ENCODE measurements at regions not wholly inside any gene's neighbourhood (a gene's known extent, or its start where the extent isn't known, plus 50 kb on each side); places are given as distances from the start of the nearest gene placed in this dataset.

DNA sequence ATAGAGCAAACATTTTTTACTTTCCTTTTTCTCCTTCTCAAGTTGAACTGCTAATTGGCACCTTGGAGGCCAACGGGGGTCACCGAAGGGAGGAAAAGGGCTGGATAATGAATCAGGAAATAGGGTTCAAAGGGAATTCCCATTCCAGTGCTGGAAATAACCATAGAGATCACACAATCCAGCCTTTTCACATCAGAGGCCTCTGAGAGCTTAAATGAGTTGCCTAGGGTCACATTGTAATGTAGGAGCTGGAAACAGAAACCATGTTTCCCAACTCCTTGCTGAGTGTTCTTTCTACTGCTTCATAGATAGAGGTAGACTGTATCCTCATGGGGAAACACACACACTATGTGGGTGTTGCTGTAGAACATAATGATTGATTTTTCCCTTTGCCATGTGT, 60.6 kb upstream of the DDHD1 start:
- intact Hi-C loops (cut with micrococcal nuclease) = no loop called here
- Mint-ChIP-seq H3K4me3 (no peak overlapping the region), H3K9me3 (peaks cover 3 to 11% (median 9%) of the 10 kb centered on the region in 7 donors), H3K27me3 (ENCODE audit: low read depth in 3 of 3) (peaks cover 0 to 2% (median 0%) of the 10 kb centered on the region in 3 donors), H3K4me1 (peaks cover 11% of the 10 kb centered on the region), H3K27ac (no peak overlapping the region), H3K36me3 (peaks cover 0 to 3% of the 10 kb centered on the region in 2 donors)
- no peak overlapping the region for H3K9ac ChIP-seq (ENCODE audit: insufficient read depth, low read length, poor library complexity, severe bottlenecking)
- DNase-seq = no peak
- no peak for TF ChIP-seq CTCF (IDR thresholded peaks at IDR 0.05)
- H3K4me3 ChIP-seq (replicated peaks in 1 of 3; ENCODE audit: low read depth in 2 of 3, low read length in 3 of 3) = no peak overlapping the region
- H3K36me3 ChIP-seq (replicated peaks in 1 of 2; ENCODE audit: control insufficient read depth in 1 of 2, insufficient read depth in 2 of 2, low read length in 2 of 2) = no peaks in the 10 kb centered on the region
- no CpG with 5 or more reads among the region's 2 CpGs for WGBS (ENCODE audit: insufficient coverage)
- H2AFZ ChIP-seq (ENCODE audit: insufficient read depth, low read depth, low read length, poor library complexity, severe bottlenecking) = no peak overlapping the region
- no peak overlapping the region for H3K4me2 ChIP-seq (replicated peaks; ENCODE audit: extremely low read depth, low read length, poor library complexity, severe bottlenecking)
- H3K4me1 ChIP-seq (ENCODE audit: control insufficient read depth in 1 of 2, insufficient read depth in 2 of 2, low read length in 2 of 2) = peaks cover 6 to 14% of the 10 kb centered on the region in 2 donors
- no peaks in the 10 kb centered on the region for H3K9me3 ChIP-seq (replicated peaks in 1 of 2; ENCODE audit: control insufficient read depth in 1 of 2, insufficient read depth in 1 of 2, low read length in 2 of 2)
- H4K20me1 ChIP-seq (ENCODE audit: insufficient read depth, low read length) = no peaks in the 10 kb centered on the region
- H3K27ac ChIP-seq (ENCODE audit: low read depth in 1 of 2, low read length in 2 of 2) = no peak overlapping the region
- no peaks in the 10 kb centered on the region for H3K79me2 ChIP-seq (ENCODE audit: insufficient read depth, low read length)
- no peaks in the 10 kb centered on the region for H3K27me3 ChIP-seq (ENCODE audit: control insufficient read depth in 2 of 2, insufficient read depth in 2 of 2, low read length in 2 of 2)

- no peak overlapping the region for H3K4me3 Mint-ChIP-seq
- H4K20me1 ChIP-seq (ENCODE audit: insufficient read depth, low read length) = no peaks in the 10 kb centered on the region
- no peak for TF ChIP-seq CTCF (IDR thresholded peaks at IDR 0.05)
- no peak overlapping the region for H2AFZ ChIP-seq (ENCODE audit: insufficient read depth, low read depth, low read length, poor library complexity, severe bottlenecking)
- no peak overlapping the region for H3K9ac ChIP-seq (ENCODE audit: insufficient read depth, low read length, poor library complexity, severe bottlenecking)
- H3K4me1 Mint-ChIP-seq = peaks cover 6% of the 10 kb centered on the region
- no peaks in the 10 kb centered on the region for H3K79me2 ChIP-seq (ENCODE audit: insufficient read depth, low read length)
- WGBS (ENCODE audit: insufficient coverage) = no CpG with 5 or more reads among the region's 2 CpGs
- no peak overlapping the region for H3K4me3 ChIP-seq (replicated peaks in 1 of 3; ENCODE audit: low read depth in 2 of 3, low read length in 3 of 3)
- peak; percentile 16 to 42 (median 36) for DNase-seq
- no peaks in the 10 kb centered on the region for H3K9me3 ChIP-seq (replicated peaks in 1 of 2; ENCODE audit: control insufficient read depth in 1 of 2, insufficient read depth in 1 of 2, low read length in 2 of 2)
- no peak overlapping the region for H3K27ac ChIP-seq (ENCODE audit: low read depth in 1 of 2, low read length in 2 of 2)
- peaks cover 0 to 4% of the 10 kb centered on the region in 2 donors for H3K4me1 ChIP-seq (ENCODE audit: control insufficient read depth in 1 of 2, insufficient read depth in 2 of 2, low read length in 2 of 2)
- H3K36me3 ChIP-seq (replicated peaks in 1 of 2; ENCODE audit: control insufficient read depth in 1 of 2, insufficient read depth in 2 of 2, low read length in 2 of 2) = no peaks in the 10 kb centered on the region
- no peak overlapping the region for H3K4me2 ChIP-seq (replicated peaks; ENCODE audit: extremely low read depth, low read length, poor library complexity, severe bottlenecking)
- intact Hi-C loops (cut with micrococcal nuclease) = no loop called here
- H3K27me3 ChIP-seq (ENCODE audit: control insufficient read depth in 2 of 2, insufficient read depth in 2 of 2, low read length in 2 of 2) = no peaks in the 10 kb centered on the region
- H3K36me3 Mint-ChIP-seq = no peaks in the 10 kb centered on the region
- H3K27ac Mint-ChIP-seq = no peak overlapping the region
- H3K27me3 Mint-ChIP-seq (ENCODE audit: low read depth in 3 of 3) = no peaks in the 10 kb centered on the region
- H3K9me3 Mint-ChIP-seq = peaks cover 0 to 6% (median 0%) of the 10 kb centered on the region in 7 donors
Measured at GRCh38 chr14:53209370-53209769, 56.2 kb upstream of the DDHD1 start.

Data from CD14-positive monocyte (primary cell).